HG03025 (cell line): ENCODE measurements at regions not wholly inside any gene's neighbourhood (a gene's known extent, or its start where the extent isn't known, plus 50 kb on each side); places are given as distances from the start of the nearest gene placed in this dataset.

Source experiments
- ATAC-seq: cut with Tn5 transposase; IDR thresholded peaks from one replicate; pipeline ENCODE4 v1.9.1; 2021; ENCODE audit warnings: mild to moderate bottlenecking, moderate library complexity; ENCODE audit not compliant: unreplicated experiment, low FRiP score

- ATAC-seq, result no peak
These were observed 552.2 kb upstream of the FZD8 start for GRCh38 chr10:36194276-36194675.

GRCh38 chr10:36191009-36191408, 548.9 kb upstream of the FZD8 start:
- no peak for ATAC-seq

GRCh38 chr10:36188461-36188860, 546.4 kb upstream of the FZD8 start:
- no peak for ATAC-seq

- no peak for ATAC-seq
These were observed 546.0 kb upstream of the FZD8 start for GRCh38 chr10:36188080-36188453.

GRCh38 chr10:36187380-36188079, 545.4 kb upstream of the FZD8 start:
- no peak for ATAC-seq

GRCh38 chr10:36185097-36185496, 543.0 kb upstream of the FZD8 start:
- no peak for ATAC-seq

- no peak for ATAC-seq
These were observed 541.6 kb upstream of the FZD8 start for GRCh38 chr10:36183726-36184125.

DNA sequence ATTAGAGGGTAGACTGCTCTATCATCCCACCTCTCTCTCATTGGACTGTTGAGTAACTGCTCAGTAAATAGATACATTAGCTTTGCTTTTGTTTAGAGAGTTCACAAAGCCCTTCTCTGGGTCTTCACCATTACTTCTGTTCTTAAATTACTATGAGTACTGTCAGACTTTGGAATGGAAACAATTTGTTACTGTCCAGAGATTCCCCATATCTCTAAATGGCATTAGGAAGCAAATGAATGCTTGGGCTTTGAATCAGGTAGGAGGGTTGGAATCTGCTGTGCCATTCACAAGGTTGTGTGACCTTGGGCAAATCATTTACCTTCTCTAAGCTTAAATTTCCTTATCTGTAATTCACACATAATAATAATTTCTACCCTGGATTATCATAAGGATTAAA, 541.0 kb upstream of the FZD8 start:
- no peak for ATAC-seq

GRCh38 chr10:36182606-36183005, 540.5 kb upstream of the FZD8 start:
- no peak for ATAC-seq

DNA sequence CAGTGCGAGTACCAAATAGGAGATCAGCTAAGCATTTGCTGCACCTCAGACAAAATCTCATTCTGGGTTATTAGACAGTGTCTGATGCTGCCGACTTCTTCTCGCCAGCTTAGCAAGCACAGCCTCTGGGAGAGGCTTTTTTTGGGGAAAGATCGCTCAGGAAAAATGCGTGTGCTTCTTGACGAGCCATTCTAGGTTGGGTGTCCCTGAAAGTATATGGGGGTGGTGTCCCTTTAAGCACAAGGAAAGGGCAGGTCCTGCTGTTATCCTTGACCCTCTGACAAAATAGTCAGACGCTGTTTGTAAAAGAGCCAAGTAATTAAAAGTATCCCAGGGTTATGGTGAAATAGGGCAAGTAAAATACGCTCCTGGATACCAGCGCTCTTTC, 540.1 kb upstream of the FZD8 start:
- no peak for ATAC-seq

DNA sequence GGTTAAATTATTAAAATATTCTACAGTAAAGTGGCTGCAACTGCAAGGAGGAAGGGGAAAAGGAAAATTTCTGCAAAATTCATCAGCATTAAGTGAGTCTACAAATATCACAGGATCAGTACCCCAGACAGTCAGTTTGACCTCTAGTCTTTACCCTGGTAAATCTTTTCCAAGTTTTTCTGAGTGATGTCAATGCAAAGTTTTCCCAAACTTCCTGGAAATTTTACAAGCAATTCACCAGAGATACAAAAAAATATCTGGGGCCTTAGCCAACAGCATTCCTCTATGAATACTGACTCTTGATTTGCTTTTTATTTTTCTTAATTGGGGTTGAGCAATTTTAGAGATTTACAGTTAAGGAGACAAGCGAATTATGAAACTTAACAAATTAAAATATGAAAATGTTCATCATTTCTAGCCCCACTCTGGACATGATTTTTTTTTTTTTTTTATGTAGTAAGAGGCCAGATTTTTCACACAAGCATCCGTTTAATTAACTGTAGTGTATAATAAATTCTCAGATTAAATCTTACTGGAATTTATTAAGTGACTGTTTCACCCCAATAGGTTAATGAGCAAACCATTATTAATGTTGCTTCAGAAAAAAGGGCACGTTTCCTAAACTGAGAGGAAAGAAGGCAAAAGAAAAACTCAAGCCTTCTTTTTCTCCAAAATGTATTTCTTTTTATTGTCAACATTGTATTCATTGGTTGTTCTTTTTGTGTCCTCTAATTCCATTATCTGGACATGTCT, 539.5 kb upstream of the FZD8 start:
- ATAC-seq, result no peak

DNA sequence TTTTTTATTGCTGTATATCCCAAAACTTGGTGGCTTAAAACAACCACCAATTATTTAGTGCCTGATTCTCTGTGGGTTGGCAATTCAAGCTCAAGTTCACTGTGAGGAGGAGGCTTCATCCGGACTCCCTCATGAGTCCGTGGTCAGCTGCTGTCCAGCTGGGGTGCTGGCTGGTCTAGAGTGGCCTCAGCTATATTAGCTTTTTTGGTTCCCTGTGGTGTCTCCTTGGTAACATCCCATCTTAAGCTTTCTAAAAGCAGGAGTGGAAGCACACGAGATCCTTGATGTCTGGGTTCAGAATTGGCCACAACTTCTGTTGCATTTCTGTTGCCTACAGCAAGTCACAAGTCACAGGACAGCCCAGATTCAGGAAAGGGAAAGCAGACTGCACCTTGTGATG, 536.5 kb upstream of the FZD8 start:
- ATAC-seq, result no peak

- no peak for ATAC-seq
These were observed 535.0 kb upstream of the FZD8 start for GRCh38 chr10:36177071-36177470.

- no peak for ATAC-seq
These were observed 533.9 kb upstream of the FZD8 start for GRCh38 chr10:36175954-36176353.

DNA sequence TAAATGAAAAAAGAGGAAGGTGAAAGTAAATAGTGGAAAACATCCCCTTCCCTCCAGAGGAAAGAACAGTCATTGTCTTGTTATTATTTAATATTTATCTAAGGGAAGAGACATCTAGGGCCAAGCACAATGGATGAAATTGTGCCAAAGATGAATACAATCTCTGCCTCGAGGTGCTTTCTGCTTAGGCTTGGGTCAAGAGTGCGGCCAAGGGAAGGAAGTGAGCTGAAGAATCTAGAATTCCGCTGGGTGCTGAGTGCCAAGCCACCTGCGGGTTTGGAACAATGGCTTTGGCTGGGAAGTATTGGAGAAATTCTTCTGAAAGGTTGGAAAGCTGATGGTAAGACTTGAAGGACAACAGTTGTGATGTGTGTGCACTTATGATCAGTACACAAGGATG, 531.3 kb upstream of the FZD8 start:
- no peak for ATAC-seq

- ATAC-seq, result no peak
These were observed 530.2 kb upstream of the FZD8 start for GRCh38 chr10:36171953-36172940.

- no peak for ATAC-seq
These were observed 529.5 kb upstream of the FZD8 start for GRCh38 chr10:36171556-36171952.

- no peak for ATAC-seq
These were observed 528.9 kb upstream of the FZD8 start for GRCh38 chr10:36170943-36171501.

- no peak for ATAC-seq
These were observed 528.1 kb upstream of the FZD8 start for GRCh38 chr10:36170142-36170719.

DNA sequence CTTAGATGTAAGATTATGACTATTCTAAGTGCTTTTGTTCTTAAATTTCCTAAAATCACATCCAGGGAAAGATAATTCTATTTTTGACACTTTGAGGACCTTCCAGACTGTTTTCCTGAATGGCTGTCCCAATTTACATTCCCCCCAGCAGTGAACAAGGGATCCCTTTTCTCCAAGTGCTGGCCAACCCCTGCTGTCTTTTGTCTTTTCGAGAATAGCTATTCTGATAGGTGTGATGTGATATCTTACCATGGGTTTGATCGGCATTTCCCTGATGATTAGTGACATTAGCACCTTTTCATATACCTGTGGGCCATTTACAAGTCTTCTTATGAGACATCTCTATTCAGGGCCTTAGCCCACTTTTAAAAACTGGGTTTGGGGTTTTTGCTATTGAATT, 526.7 kb upstream of the FZD8 start:
- ATAC-seq, result no peak
